DMS53 treated with DMSO at 0.1 percent for 48 hours (cell line): ENCODE measurements at regions not wholly inside any gene's neighbourhood (a gene's known extent, or its start where the extent isn't known, plus 50 kb on each side); places are given as distances from the start of the nearest gene placed in this dataset.
"Not testable (repeated sequence)": the region's sequence is repeated elsewhere in the genome, so short reads cannot be mapped to it uniquely, and the experiment has no call there.

ENCODE experiments used
- DNase-seq: peaks from one replicate; lab custom pipeline; 2025; ENCODE audit not compliant: unreplicated experiment; lab: John Stamatoyannopoulos, UW

DNA sequence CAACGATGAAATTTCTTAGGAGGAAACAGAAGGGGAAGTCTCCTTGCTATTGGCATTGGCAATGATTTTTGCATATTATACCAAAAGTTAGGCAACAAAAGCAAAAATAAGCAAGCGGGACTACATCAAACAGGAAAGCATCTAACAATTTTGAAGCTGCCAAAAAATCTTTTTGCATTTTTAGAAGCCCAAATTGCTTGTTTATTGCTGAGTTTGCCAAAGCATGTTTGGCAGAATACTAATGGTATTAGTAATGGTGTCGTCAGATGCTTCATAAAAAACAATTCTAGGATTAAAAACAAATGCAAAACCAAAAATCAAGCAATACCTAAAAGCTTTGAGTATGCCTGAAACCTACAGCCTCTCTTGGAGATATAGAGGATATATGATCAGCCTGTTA lies 80.0 kb downstream of the GALR1 start:
- DNase-seq = no peak

DNA sequence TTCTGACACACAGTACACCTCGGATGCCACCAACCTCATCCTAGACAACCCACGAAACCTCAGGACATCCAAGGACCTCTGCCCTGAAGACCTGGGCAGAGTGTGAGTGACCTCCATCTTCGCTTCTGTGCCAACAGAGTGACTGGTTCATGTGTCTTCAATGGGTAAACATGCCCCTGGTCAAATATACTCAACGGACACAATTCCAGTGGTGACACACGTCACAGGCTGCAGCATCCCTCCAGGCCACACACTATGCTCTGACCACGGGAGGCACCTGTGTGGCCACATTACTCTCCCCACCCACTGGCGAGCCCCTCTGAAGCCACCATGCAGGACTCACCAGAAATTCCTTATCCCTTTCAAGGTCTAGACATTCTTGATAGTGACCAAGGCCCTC lies 85.2 kb downstream of the GALR1 start:
- DNase-seq = no peak

GRCh38 chr18:77337604-77338003 lies 88.0 kb downstream of the GALR1 start:
- DNase-seq = no peak

DNA sequence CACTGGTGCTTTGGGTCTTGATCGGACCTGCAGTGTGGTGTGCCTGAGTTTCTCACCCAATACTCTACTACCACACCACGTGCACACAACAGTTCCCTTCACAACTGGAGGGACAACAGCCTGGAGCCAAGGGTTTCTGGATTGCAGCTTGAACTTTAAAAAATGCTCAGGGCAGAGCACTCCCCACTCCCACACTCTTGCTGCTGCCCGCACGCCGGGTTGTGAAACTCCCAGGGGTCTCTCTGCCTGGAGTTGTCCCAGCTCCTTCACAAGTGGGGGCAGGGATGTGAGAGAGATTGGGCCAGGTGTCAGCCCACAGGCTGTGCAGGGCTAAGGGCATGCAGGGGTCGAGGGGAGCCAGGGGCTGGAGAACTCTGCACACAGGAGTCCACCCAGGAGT lies 89.4 kb downstream of the GALR1 start:
- no peak for DNase-seq

DNA sequence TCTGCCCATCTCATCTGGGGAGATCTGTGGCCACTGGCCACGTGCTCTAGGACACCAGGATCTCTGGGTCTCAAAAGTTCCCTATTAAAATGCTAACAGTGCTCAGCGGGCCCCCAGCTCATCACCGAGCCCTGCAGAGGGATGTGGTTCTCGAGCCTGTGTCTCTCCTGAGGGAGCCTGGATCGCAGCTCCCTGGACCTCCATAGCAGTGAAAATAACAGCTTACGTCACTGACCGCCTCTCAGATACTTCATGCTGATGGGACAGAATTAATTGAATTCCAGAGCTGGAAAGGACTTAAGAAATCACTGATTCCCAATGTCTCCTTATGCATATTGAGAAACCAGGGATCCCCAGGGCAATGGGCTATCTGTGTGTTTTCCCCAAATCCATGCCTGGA lies 90.0 kb downstream of the GALR1 start:
- DNase-seq = no peak

DNA sequence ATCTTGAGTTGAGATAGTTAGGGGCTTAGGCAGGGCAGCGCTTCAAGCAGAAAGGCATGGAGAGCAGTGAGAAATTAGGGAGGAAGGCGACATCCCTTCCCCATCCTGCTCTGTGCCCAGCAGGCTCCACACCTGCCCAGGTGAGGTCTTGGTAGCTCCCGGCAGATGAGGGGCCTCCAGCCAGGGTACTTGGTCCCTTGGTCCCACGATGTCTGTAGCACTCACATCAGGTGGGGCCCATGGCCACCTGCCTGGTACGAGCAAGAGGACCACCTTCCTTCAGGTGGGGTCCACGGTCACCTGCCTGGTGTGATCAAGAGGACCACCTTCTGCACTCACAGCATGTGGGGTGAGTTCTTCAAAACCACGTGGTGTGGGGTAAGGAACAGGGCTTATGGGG lies 91.2 kb downstream of the GALR1 start:
- DNase-seq = no peak

- no peak for DNase-seq
Measured at GRCh38 chr18:77341527-77342325, 92.1 kb downstream of the GALR1 start.

GRCh38 chr18:77342736-77343135 lies 93.1 kb downstream of the GALR1 start:
- DNase-seq = no peak

DNA sequence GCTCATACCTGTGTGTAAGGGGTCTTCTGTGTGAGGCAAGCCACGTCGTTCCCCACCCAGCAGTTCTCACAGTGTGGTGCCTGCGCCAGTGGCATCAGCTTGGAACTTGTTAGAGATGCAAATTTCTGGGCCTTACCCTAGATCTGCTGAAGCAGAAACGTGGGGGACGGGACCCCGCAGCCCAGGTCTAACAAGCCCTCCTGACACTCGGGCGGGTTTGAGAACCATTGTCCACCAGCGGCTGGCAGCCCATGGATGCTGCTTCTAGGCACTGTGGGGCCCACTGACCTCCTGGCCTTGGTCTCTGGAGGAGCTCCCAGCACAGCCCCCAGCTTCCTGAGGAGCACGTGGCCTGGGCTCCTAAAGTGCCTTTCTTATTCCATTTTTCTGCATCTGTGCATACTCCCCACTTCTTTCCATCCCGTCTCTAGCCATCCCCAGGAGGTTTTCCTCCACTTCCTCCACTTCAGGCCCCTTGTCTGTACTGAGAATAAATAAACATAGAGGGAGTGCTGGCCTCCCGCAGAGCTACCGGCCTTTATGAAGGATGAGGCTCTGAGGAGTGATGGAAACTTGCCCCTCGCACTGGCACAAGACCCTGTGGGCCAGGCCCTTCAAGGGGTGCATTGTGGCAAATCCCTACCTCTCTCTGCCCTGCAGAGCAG lies 94.3 kb downstream of the GALR1 start:
- no peak for DNase-seq

- no peak for DNase-seq
Measured at GRCh38 chr18:77344786-77345500, 95.3 kb downstream of the GALR1 start.

DNA sequence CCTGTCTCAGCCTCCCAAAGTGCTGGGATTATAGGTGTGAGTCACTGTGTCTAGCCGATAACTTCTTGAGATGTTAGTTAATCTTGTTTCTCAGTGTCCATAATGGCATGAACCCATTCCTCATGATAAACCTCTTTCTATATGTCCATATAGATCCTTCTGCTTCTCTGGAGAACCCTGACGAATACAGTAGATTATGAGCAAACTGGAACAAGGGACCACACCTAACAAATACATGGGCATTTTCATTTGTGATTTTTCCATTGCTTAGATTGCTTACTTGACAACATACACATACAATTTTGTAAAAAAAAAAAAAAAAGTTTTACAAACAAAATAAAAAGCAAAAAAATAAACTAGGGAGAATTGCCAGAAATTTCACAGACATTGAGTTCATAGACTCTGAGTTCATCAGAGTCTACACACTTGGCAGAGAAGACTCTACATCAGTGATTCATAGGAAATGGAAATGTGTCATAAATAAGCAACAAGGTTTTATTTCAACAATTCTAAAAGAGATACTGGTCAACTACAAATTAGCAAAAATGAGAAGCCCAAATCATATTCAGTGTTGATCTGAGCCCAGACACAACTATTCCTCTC lies 96.7 kb downstream of the GALR1 start:
- DNase-seq = no peak

GRCh38 chr18:77353349-77353748 lies 103.7 kb downstream of the GALR1 start:
- not testable (repeated sequence) for DNase-seq

- no peak for DNase-seq
Measured at GRCh38 chr18:77359561-77360314, 110.1 kb downstream of the GALR1 start.

GRCh38 chr18:77360315-77361190 lies 110.9 kb downstream of the GALR1 start:
- no peak for DNase-seq

GRCh38 chr18:77361382-77361781 lies 111.7 kb downstream of the GALR1 start:
- no peak for DNase-seq

GRCh38 chr18:77365667-77366066 lies 116.0 kb downstream of the GALR1 start:
- no peak for DNase-seq

DNA sequence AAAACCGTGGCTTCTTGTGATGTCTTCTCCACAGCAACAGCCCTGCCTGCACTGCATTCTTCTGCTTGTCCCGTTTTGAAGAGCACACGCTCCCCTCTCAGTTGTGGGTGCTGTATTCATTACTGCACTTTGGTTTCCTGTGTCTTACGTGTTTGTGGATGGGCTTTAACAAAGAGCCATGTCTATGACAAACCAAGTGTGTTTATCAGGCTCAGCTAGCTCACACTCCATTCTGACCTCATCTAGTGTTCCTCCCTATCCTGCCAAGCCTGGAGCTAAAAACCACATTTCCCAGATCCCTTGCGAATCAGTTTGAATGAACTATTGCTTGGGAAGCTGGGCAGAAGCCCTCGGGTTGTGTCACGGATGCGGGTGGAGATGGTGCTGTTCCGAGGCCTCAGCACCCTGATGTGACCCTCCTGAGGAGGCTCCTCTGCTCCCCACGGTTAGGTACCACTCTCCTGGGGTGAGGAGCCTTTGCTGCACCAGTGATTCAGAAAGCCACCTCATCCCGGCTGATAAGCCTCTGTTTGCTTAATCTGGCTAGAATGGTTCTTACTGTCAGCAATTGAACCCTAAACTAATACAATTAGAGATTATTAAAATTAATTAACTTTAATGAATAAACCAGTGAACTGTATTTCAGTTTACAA lies 116.5 kb downstream of the GALR1 start:
- no peak for DNase-seq

- no peak for DNase-seq
Measured at GRCh38 chr18:77366720-77367641, 117.3 kb downstream of the GALR1 start.
